GM12878 (cell line): ENCODE measurements at regions not wholly inside any gene's neighbourhood (a gene's known extent, or its start where the extent isn't known, plus 50 kb on each side); places are given as distances from the start of the nearest gene placed in this dataset.

Experiments
- CEBPB ChIP-seq, 2 experiments: fragments of 150-350 bp in 1 of 2; IDR thresholded peaks; 2 replicates each; pipeline ENCODE4 v1.6.1; 2012 to 2014; ENCODE audit warnings: low read depth in 2 of 2, low read length in 2 of 2, borderline replicate concordance in 1 of 2, inconsistent platforms in 1 of 2
- TF ChIP-seq, protein P1 (sequence below), 3 experiments: IDR thresholded peaks in 2 of 3; conservative IDR thresholded peaks in 1 of 3; 2 replicates each; pipeline ENCODE4 v1.5.1; 2011; ENCODE audit warnings: low read depth in 3 of 3, low read length in 3 of 3, mild to moderate bottlenecking in 3 of 3, control low read depth in 2 of 3, moderate library complexity in 2 of 3, inconsistent platforms in 1 of 3, mixed read lengths in 1 of 3; ENCODE audit not compliant: control insufficient read depth in 2 of 3, insufficient read depth in 1 of 3; ENCODE audit errors: extremely low read depth in 1 of 3

DNA sequence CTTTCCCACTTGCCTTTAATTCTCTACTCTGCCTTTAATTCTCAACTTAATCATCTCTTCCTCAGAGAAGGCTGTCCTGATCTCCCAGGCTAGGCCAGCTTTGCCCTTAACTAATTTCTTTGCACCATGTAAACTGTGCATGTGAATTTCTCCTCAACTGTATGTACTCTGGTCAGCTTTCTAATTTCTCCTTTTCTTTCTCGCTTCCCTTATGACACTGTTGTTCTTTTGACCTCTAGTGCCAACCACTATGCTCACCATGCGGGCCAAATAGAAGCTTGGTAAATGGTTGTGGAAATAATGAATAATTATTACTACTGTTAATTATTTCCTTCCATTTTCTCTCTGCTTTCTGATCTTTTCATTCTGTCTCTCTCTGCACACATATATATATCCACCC lies 269.0 kb upstream of the CRBN start:
- TF ChIP-seq, protein P1, sequence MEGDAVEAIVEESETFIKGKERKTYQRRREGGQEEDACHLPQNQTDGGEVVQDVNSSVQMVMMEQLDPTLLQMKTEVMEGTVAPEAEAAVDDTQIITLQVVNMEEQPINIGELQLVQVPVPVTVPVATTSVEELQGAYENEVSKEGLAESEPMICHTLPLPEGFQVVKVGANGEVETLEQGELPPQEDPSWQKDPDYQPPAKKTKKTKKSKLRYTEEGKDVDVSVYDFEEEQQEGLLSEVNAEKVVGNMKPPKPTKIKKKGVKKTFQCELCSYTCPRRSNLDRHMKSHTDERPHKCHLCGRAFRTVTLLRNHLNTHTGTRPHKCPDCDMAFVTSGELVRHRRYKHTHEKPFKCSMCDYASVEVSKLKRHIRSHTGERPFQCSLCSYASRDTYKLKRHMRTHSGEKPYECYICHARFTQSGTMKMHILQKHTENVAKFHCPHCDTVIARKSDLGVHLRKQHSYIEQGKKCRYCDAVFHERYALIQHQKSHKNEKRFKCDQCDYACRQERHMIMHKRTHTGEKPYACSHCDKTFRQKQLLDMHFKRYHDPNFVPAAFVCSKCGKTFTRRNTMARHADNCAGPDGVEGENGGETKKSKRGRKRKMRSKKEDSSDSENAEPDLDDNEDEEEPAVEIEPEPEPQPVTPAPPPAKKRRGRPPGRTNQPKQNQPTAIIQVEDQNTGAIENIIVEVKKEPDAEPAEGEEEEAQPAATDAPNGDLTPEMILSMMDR (IDR thresholded peaks at IDR 0.05 in 2 of 3, conservative IDR thresholded peaks at IDR 0.05 in 1 of 3; ENCODE audit: control insufficient read depth in 2 of 3, extremely low read depth in 1 of 3, insufficient read depth in 1 of 3, low read depth in 3 of 3, low read length in 3 of 3) = no peak
- TF ChIP-seq CEBPB (IDR thresholded peaks at IDR 0.05; ENCODE audit: borderline replicate concordance in 1 of 2, low read depth in 2 of 2, low read length in 2 of 2) = no peak
